ENCODE measurements at regions not wholly inside any gene's neighbourhood (a gene's known extent, or its start where the extent isn't known, plus 50 kb on each side); places are given as distances from the start of the nearest gene placed in this dataset.

- TF ChIP-seq ZNF274 (IDR thresholded peaks at IDR 0.05; ENCODE audit: low read depth, low read length) (no peak), YY1 (IDR thresholded peaks at IDR 0.05; ENCODE audit: extremely low read depth, insufficient replicate concordance, low read depth, low read length) (no peak), REST (IDR thresholded peaks at IDR 0.05; ENCODE audit: low read depth) (no peak), POLR2A (IDR thresholded peaks at IDR 0.05; ENCODE audit: borderline replicate concordance, extremely low read depth, insufficient read depth, insufficient read length) (no peak)
- H3K4me2 ChIP-seq (ENCODE audit: low read length) = no peak overlapping the region
- intact Hi-C loops (cut with micrococcal nuclease) = no loop called here
- no peaks in the 10 kb centered on the region for H3K4me1 ChIP-seq (ENCODE audit: control insufficient read depth in 1 of 2, insufficient read depth in 2 of 2, low read length in 2 of 2)
- DNase-seq (ENCODE audit: low read depth, low spot score) (no peak), ATAC-seq (no peak)
- BruUV-seq (replicated peaks) = no TSS peak
- H3K27ac ChIP-seq (ENCODE audit: low read depth, low read length) = no peak overlapping the region
- no peaks in the 10 kb centered on the region for H3K79me2 ChIP-seq (ENCODE audit: insufficient read depth, low read length)
- CTCF ChIA-PET = no interaction called here
- no peaks in the 10 kb centered on the region for H3K9me2 ChIP-seq (ENCODE audit: insufficient read depth)
- POLR2A ChIA-PET = no interaction called here
- H3K9ac ChIP-seq (ENCODE audit: low read length) = no peak overlapping the region
- H2AFZ ChIP-seq (ENCODE audit: low read depth, low read length, poor library complexity, severe bottlenecking) = no peak overlapping the region
- H3K27me3 ChIP-seq (ENCODE audit: insufficient read depth, low read length) = no peaks in the 10 kb centered on the region
- no peaks in the 10 kb centered on the region for H3K36me3 ChIP-seq (ENCODE audit: control insufficient read depth in 1 of 2, insufficient read depth in 2 of 2, low read length in 2 of 2)
- RAD21 ChIA-PET (ENCODE audit: low non-redundant PET in 1 of 2, low total read pairs in 2 of 2, uncharacterized antibody in 2 of 2, unreplicated experiment in 2 of 2) = no interaction called here
- no peaks in the 10 kb centered on the region for H3K9me3 ChIP-seq (ENCODE audit: control insufficient read depth in 1 of 2, insufficient read depth in 1 of 2, low read depth in 1 of 2, low read length in 2 of 2)
- H4K20me1 ChIP-seq (ENCODE audit: insufficient read depth) = no peaks in the 10 kb centered on the region
- H3K4me3 ChIP-seq (replicated peaks in 1 of 2; ENCODE audit: low read depth in 1 of 2, low read length in 2 of 2) = no peak overlapping the region
Observed at GRCh38 chr4:189597341-189597740, 343.3 kb upstream of the FRG1 start.

DNA sequence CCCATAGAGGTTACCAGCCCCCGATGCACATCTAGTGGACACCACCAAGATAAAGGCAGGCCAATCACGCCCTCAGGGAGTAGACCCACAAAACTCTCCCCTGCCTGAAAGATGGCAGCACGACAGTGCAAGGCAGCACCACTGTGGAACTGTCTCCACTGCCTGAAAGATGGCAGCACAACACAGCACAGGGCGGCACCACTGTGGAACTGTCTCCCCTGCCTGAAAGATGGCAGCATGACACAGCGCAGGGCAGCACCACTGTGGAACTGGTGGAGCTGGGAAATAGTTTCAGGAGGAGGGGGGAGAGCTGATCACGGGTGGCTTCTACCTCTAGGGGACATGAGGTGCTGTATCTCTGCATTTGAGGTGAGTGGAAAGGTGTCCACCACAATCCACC lies 340.4 kb upstream of the FRG1 start:
- DNase-seq (ENCODE audit: low read depth, low spot score) (no peak), ATAC-seq (no peak)
- H3K36me3 ChIP-seq (ENCODE audit: control insufficient read depth in 1 of 2, insufficient read depth in 2 of 2, low read length in 2 of 2) = no peaks in the 10 kb centered on the region
- no peaks in the 10 kb centered on the region for H3K27me3 ChIP-seq (ENCODE audit: insufficient read depth, low read length)
- H3K4me2 ChIP-seq (ENCODE audit: low read length) = no peak overlapping the region
- BruUV-seq (replicated peaks) = no TSS peak
- H3K9ac ChIP-seq (ENCODE audit: low read length) = no peak overlapping the region
- H3K9me3 ChIP-seq (ENCODE audit: control insufficient read depth in 1 of 2, insufficient read depth in 1 of 2, low read depth in 1 of 2, low read length in 2 of 2) = no peaks in the 10 kb centered on the region
- no peaks in the 10 kb centered on the region for H3K79me2 ChIP-seq (ENCODE audit: insufficient read depth, low read length)
- H2AFZ ChIP-seq (ENCODE audit: low read depth, low read length, poor library complexity, severe bottlenecking) = no peak overlapping the region
- no peak overlapping the region for H3K27ac ChIP-seq (ENCODE audit: low read depth, low read length)
- no peaks in the 10 kb centered on the region for H3K4me1 ChIP-seq (ENCODE audit: control insufficient read depth in 1 of 2, insufficient read depth in 2 of 2, low read length in 2 of 2)
- intact Hi-C loops (cut with micrococcal nuclease) = no loop called here
- POLR2A ChIA-PET = no interaction called here
- CTCF ChIA-PET = no interaction called here
- RAD21 ChIA-PET (ENCODE audit: low non-redundant PET in 1 of 2, low total read pairs in 2 of 2, uncharacterized antibody in 2 of 2, unreplicated experiment in 2 of 2) = no interaction called here
- H3K9me2 ChIP-seq (ENCODE audit: insufficient read depth) = no peaks in the 10 kb centered on the region
- H4K20me1 ChIP-seq (ENCODE audit: insufficient read depth) = no peaks in the 10 kb centered on the region
- H3K4me3 ChIP-seq (replicated peaks in 1 of 2; ENCODE audit: low read depth in 1 of 2, low read length in 2 of 2) = no peak overlapping the region
- TF ChIP-seq SIN3A (IDR thresholded peaks at IDR 0.05; ENCODE audit: low read depth) (no peak), ATF3 (IDR thresholded peaks at IDR 0.05) (no peak), ZNF274 (IDR thresholded peaks at IDR 0.05; ENCODE audit: low read depth, low read length) (no peak), ZFX (IDR thresholded peaks at IDR 0.05) (no peak), SP1 (IDR thresholded peaks at IDR 0.05; ENCODE audit: low read depth) (no peak), RAD21 (IDR thresholded peaks at IDR 0.05; ENCODE audit: low read depth) (no peak), EZH2phosphoT487 (IDR thresholded peaks at IDR 0.05; ENCODE audit: borderline replicate concordance) (no peak), ZBTB33 (IDR thresholded peaks at IDR 0.05; ENCODE audit: extremely low read depth, insufficient replicate concordance, low read length) (no peak), CTCF (IDR thresholded peaks at IDR 0.05 in 2 of 3, conservative IDR thresholded peaks at IDR 0.05 in 1 of 3; ENCODE audit: borderline replicate concordance in 1 of 3, insufficient read depth in 1 of 3, low read depth in 2 of 3, low read length in 2 of 3) (no peak), FOSL1 (IDR thresholded peaks at IDR 0.05; ENCODE audit: low read depth) (no peak), YY1 (IDR thresholded peaks at IDR 0.05; ENCODE audit: extremely low read depth, insufficient replicate concordance, low read depth, low read length) (no peak)
